Stimulated activated CD4-positive, alpha-beta T cell treated with anti-CD3 and anti-CD28 coated beads, Interleukin-4, amount 100 ng/mL, for 24 hours (primary cell): ENCODE measurements at regions not wholly inside any gene's neighbourhood (a gene's known extent, or its start where the extent isn't known, plus 50 kb on each side); places are given as distances from the start of the nearest gene placed in this dataset.

Experiments used
- DNase-seq: peaks from one replicate; pipeline ENCODE4 v3.0.0-alpha.2; 2020

DNA sequence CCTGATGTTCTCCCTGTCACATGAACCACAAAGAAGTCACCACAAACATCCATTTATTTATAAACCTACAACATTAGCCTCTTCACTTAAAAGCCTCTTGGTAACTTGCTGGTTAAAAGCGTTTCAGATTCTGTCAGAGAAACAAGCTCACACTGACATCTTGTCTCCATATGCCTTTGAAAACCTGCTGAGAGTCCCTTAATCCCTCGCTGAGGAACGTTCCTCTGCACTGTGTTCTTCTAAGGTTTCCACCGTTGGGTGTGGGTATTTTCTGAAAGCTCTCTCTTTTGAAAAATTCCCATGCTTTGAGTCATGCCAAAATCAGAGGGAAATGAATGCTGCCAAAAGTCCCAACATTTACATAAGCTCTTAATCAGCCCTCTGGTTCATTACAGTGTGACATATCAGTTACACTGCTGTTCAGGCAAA, 149.8 kb downstream of the CCDC34 start:
- no peak for DNase-seq

- no peak for DNase-seq
Measured at GRCh38 chr11:27212248-27212780, 150.7 kb downstream of the CCDC34 start.

DNA sequence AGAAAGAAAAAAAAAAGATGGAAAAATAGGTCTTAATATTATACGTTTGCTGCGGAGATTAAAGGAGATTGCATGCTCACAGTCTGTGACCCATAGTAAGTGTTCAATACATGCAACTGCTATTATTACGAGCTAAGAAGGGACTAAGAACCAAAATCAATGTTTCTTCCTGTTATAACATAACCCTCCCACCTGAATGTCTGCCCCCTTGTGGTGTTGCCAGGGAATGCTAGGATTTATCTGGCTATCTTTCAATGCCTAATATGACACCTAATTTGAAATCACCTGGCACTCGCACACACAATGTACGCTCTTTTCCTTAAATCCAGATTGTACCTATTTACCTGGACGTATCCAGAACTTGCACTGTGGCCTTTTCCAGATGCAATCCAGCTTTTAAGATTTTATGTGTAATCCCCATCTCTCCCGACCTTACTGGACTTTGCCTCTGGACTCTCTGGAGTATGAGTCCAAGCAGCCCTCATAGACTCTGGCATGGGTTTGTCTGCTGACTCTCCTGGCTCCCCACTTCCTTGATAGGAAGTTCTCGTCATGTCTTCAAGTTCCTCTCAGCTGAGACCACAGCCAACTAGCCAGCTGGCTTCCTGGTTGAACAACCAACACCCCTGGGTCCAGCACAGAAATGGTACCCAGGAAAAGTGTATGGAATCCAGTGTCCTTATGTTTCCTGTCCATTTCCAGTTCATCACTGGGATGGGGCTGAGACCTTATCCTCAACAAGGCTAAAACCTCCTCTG, 151.5 kb downstream of the CCDC34 start:
- no peak for DNase-seq

GRCh38 chr11:27210531-27210930, 152.5 kb downstream of the CCDC34 start:
- no peak for DNase-seq

GRCh38 chr11:27209562-27210005, 153.4 kb downstream of the CCDC34 start:
- DNase-seq, result no peak

GRCh38 chr11:27208846-27209245, 154.2 kb downstream of the CCDC34 start:
- no peak for DNase-seq

DNA sequence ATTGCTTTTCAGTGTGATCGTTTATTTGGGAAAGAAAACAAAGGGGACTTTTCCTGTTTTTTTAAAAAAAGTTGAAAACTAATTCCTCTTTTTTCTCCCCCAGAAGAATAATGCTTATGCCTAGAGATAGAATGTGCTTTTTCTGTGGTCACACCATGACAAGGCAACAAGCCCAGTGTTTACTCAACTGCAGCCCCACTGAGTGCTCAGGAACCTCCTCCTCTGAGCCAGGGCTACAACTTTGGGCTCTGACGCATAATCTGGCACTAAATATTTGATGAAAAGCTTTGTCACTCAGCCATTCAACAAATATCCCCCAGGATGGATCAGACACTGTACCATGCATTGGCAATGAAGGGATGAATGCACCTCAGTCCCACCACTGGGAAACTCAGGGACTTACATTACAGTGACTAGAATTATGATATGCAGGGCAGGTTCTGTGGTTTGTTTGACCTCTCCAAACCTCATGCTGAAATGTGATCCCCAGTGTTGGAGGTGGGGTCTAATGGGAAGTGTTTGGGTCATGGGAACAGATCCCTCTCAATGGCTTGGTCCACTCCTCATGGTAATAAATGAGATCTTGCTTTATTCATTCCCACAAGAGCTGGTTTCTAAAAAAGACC, 155.9 kb downstream of the CCDC34 start:
- no peak for DNase-seq

DNA sequence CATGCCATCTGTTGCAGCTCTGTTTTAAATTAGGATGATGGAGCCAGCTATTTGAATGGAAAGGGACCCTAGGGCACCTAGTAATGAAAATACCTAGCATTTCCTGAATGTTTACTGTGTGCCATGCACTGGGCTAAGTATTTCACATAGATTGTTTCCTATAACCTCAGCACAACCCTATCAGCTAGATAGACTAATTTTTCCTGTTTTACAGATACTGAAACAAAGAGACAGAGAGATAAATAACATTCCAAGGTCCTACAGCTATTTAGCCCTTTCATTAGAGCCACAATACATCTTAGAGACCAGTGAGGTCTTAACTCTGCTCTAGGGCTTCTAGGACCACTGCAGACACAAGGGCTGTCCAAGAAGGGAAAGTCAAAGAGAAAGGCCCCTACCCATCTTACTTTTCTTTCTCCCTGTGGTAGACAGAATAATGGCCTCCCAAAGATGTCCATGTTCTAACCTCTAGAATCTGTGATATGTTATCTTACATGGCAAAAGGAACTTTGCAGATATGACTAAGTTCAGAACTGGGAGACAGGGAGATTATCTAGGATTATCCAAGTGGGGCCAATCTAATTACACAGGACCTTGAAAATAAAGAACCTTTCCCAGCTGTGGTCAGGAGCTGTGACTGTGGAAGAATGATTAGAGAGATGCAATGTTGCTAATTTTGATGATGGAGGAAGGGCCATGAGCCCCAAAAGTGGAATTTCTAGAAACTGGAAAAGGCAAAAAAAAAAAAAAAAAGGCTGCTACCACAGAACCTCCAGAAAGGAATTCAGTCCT, 157.0 kb downstream of the CCDC34 start:
- no peak for DNase-seq

- no peak for DNase-seq
Measured at GRCh38 chr11:27205250-27205649, 157.8 kb downstream of the CCDC34 start.

- DNase-seq, result no peak
Measured at GRCh38 chr11:27204529-27204928, 158.5 kb downstream of the CCDC34 start.

- DNase-seq, result no peak
Measured at GRCh38 chr11:27203077-27203647, 159.9 kb downstream of the CCDC34 start.

DNA sequence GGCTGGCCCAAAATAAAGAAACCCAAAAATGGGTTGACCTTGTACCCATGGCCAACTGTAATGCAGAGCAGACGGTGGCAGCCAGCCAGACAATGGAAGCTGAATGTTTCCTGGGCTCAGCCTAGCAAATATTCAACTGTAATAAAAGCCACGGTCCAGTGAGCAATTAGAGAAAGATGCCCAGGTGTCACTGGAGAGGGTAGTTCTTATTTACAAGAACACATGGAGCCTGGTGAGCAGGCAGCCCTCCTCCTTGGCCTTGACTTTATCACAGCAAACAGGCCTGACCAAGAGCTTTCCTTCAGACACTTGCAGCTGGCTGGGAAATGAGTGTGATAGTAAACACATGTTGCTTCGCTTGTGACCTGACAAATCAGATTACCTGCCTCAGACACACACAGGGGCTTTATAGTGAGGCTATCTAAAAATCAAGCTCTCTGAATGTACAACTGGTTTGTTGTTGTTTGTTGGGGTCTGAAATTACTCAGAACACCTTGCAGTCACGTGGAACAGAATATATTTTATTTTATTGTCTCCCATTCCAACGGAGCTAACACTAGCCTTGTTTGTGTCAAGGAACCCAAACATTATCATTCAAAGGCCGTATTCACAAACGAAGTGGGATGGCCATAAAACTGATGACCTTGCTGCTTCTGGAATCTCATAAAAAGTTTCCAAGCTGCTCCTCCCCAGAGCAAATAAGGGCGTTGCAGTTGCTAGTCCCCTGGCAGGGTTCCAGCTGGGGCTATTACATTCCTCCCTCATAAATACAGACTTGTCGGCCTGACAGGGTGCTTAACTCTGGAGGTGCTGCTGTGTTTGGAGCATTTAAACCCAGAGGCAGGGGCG, 161.1 kb downstream of the BBOX1 start:
- DNase-seq, result no peak

DNA sequence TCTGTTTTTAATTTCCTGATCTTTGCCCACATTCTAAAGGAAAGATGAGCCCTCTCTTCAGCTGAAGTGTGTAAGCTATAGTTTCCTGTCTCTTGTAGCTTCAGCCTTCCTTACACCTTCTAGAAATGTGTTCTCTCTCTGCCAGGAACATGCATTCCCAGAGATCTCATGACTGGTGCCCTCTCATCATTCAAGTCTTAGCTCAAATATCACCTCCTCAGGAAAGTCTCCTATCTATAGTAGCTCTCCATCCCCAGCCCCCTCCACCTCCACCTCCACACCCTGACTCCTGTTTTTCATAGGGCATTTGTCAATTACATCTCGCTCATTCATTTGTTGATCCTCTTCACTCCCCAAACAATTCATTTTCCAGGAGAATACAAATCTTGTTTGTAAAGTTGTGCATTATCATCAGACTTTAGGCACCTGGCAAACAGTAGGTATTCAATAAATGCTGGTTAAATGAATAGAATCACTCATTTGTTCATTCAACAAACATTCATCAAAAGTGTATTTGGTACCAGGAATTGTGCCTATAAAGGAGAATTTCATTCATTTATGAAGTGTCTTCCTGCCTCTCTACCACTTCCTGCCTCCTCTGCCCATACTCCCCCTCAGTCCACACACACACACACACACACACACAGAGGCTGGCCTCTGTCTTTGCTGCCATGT, 160.3 kb downstream of the BBOX1 start:
- DNase-seq, result no peak

GRCh38 chr11:27196203-27196897, 155.7 kb downstream of the BBOX1 start:
- no peak for DNase-seq

GRCh38 chr11:27195837-27196202, 155.2 kb downstream of the BBOX1 start:
- DNase-seq, result no peak

DNA sequence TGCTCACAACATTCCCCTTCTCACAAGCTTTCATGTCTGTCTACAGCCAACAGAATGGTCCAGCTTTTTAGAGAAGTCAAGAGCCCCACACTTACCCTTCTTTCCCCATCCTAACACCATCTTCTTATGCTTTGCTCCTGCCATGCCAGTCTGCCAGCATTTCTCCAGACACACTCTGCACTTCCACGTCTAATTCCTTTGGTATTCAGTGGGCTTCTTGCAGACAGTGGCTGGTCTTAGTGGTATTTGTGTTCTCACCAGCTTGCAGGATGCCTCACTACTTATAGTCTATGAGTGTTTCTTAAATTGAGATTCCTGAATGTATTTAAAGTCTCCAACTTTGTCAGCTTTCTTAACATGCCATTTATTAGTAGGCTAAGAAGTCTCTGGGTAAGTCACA, 154.4 kb downstream of the BBOX1 start:
- no peak for DNase-seq

DNA sequence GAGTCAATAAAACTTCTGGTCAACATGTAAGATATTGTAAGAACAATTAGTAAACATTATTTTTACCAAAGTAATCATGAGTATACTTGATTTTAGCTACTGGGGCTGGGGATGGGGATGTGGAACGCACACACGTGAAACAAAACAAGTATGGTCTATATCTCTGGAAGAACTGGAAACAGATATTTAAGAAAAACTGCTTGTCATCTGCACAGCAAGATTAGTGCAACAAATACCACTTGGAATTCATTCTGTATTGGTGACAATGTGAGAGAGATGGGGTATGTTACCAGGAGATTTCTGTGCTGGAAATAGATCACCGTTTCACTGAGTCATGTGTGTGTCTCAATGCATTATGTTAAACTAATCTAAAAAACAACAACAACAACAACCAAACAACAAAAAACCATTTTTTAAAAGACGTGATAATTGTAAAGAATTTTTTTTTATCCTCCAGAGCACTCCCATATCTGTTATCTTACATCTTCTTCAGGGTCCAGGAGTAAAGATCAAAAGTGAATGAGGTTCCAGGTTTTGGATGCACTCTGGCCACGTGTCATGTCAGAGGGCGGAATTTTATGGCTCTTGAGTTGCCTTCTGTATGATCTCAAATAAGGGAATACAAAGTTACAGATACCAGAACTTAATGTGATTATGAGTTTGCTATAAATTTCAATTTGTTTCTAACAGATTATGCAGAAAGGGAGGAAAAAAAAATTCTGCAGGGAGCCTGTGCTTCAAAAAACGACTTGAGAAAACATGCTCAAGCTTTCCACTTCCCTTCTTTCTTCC, 153.0 kb downstream of the BBOX1 start:
- DNase-seq, result no peak

- no peak for DNase-seq
Measured at GRCh38 chr11:27192184-27192583, 151.6 kb downstream of the BBOX1 start.

DNA sequence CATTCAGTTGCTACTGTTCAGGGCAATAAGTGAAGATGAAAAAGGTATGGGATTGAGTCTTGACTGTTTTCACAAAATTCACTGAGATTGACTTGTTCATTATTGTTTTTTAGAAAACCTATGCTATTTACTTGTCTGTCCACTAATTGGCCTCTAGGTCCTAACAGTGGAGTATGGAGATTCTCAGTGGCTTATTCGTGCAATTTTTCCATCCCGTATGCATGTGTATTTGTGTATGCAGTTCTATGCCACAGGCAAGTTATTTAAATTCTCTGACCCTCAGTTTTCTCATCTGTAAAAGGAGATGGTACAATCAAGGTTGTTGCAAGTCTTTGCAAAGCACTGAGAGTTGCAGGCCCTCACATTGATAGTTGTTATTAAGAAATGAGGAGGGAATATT, 151.0 kb downstream of the BBOX1 start:
- no peak for DNase-seq

DNA sequence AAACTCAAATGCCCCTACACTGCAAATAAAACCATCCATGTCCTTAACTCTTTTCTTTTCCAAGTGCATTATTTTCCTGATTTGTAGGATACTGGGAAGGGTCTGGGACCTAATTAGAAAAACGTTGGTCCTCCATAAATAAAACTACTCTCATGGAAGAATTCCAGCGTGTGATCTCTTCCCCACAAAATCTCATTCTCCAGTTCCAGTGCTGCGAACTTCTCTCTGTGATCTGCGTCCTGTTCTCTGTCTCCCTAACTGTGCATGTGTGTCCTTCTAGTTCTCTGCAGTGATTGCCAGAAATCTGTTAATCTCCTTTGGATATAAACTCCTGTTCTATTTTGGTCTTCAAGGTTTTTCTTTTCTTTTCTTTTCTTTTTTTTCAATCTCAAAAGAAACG, 148.1 kb downstream of the BBOX1 start:
- DNase-seq, result no peak
